ENCODE measurements at regions not wholly inside any gene's neighbourhood (a gene's known extent, or its start where the extent isn't known, plus 50 kb on each side); places are given as distances from the start of the nearest gene placed in this dataset.

DNA sequence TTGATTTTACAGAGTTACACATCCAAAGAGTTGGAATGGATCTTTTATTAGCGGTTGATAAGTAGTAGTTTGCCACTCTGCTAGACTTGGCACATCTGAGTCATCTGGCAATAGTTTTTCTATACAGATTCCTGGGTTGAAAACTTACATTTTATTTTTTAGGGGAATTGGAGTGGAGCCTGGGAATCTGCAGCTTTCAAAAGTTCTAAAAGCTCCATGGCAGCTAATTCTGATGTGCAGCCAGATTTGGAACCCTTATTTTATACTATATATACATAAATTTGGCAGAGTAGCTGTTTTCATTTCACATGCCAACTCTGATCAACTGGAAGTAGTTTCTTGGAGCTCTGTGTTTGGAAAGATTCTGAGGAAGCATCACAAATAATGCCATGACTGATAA lies 715.5 kb downstream of the TLR4 start:
- TF ChIP-seq EZH2 (IDR thresholded peaks at IDR 0.05; ENCODE audit: low read depth) = no peak
- TF ChIP-seq, protein P1, sequence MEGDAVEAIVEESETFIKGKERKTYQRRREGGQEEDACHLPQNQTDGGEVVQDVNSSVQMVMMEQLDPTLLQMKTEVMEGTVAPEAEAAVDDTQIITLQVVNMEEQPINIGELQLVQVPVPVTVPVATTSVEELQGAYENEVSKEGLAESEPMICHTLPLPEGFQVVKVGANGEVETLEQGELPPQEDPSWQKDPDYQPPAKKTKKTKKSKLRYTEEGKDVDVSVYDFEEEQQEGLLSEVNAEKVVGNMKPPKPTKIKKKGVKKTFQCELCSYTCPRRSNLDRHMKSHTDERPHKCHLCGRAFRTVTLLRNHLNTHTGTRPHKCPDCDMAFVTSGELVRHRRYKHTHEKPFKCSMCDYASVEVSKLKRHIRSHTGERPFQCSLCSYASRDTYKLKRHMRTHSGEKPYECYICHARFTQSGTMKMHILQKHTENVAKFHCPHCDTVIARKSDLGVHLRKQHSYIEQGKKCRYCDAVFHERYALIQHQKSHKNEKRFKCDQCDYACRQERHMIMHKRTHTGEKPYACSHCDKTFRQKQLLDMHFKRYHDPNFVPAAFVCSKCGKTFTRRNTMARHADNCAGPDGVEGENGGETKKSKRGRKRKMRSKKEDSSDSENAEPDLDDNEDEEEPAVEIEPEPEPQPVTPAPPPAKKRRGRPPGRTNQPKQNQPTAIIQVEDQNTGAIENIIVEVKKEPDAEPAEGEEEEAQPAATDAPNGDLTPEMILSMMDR (conservative IDR thresholded peaks at IDR 0.05) = no peak
- Histone ChIP-seq H3K79me2 (ENCODE audit: low read depth) (no peaks in the 10 kb centered on the region), H3K27ac (no peak overlapping the region), H4K20me1 (ENCODE audit: insufficient read depth) (no peaks in the 10 kb centered on the region), H3F3A (ENCODE audit: insufficient read depth, low read depth) (no peaks in the 10 kb centered on the region), H3K27me3 (ENCODE audit: insufficient read depth, low read depth) (no peaks in the 10 kb centered on the region), H3K4me2 (no peak overlapping the region), H2AFZ (no peak overlapping the region), H3K9me2 (ENCODE audit: insufficient read depth) (no peaks in the 10 kb centered on the region), H3K4me3 (no peak overlapping the region), H3K4me1 (replicated peaks; ENCODE audit: insufficient read depth) (no peaks in the 10 kb centered on the region), H3K9me3 (ENCODE audit: insufficient read depth, low read depth) (no peaks in the 10 kb centered on the region), H3K36me3 (ENCODE audit: low read depth) (no peaks in the 10 kb centered on the region)
- no peak for DNase-seq
- POLR2A ChIA-PET (ENCODE audit: unreplicated experiment) = no interaction called here
- intact Hi-C loops (cut with micrococcal nuclease; ENCODE audit: unreplicated experiment) = no loop called here
- BruUV-seq (replicated peaks) = no TSS peak
- CTCF ChIA-PET = no interaction called here

DNA sequence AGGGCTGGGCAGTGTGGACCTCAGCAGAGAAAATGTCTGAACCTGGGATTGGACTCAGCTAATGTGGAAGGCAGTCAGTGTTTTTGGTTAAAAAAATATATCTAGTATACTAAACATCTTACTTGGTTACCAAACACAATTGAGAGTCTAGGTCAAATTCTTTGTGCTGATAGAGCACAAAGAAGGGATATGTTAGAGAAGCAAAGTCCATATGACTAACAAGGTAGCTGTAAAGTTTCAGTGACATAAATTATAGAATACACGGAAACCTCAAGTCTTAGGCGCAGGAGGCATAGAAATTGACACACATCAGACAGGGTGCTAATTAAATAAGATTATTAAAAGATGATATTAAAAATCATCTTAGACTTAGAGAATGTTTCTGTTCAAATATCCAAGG lies 718.3 kb downstream of the TLR4 start:
- H3F3A ChIP-seq (ENCODE audit: insufficient read depth, low read depth) = no peaks in the 10 kb centered on the region
- no peaks in the 10 kb centered on the region for H3K4me1 ChIP-seq (replicated peaks; ENCODE audit: insufficient read depth)
- H3K36me3 ChIP-seq (ENCODE audit: low read depth) = no peaks in the 10 kb centered on the region
- TF ChIP-seq, protein P1 (conservative IDR thresholded peaks at IDR 0.05) = no peak
- TF ChIP-seq EZH2 (IDR thresholded peaks at IDR 0.05; ENCODE audit: low read depth) = no peak
- intact Hi-C loops (cut with micrococcal nuclease; ENCODE audit: unreplicated experiment) = no loop called here
- no peak overlapping the region for H3K4me3 ChIP-seq
- no peak overlapping the region for H3K27ac ChIP-seq
- H3K9me3 ChIP-seq (ENCODE audit: insufficient read depth, low read depth) = no peaks in the 10 kb centered on the region
- no peaks in the 10 kb centered on the region for H3K27me3 ChIP-seq (ENCODE audit: insufficient read depth, low read depth)
- ChIA-PET CTCF (no interaction called here), POLR2A (ENCODE audit: unreplicated experiment) (no interaction called here)
- H3K79me2 ChIP-seq (ENCODE audit: low read depth) = no peaks in the 10 kb centered on the region
- H3K4me2 ChIP-seq = no peak overlapping the region
- no peaks in the 10 kb centered on the region for H3K9me2 ChIP-seq (ENCODE audit: insufficient read depth)
- no TSS peak for BruUV-seq (replicated peaks)
- no peak overlapping the region for H2AFZ ChIP-seq
- no peak for DNase-seq
- no peaks in the 10 kb centered on the region for H4K20me1 ChIP-seq (ENCODE audit: insufficient read depth)

DNA sequence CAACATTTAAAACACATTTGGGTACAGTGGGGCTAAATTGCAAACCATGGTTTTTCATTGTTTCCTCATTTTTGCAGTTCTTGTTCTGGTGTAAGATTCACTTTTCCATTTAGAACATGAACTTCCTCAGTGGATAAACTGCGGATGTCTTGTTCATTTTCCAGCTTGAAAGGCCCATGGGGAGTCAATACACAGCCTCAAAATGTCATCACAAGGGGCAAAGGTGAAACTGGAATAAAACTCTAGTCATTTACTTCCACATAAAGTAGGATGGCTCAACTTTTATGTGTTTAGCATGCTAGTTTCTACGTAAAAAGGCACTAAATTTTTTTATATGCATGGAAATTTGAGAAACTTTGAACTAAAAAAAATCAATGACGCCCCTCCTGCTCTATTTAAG lies 718.8 kb downstream of the TLR4 start:
- Histone ChIP-seq H3K36me3 (ENCODE audit: low read depth) (no peaks in the 10 kb centered on the region), H2AFZ (no peak overlapping the region), H3K27ac (no peak overlapping the region), H4K20me1 (ENCODE audit: insufficient read depth) (no peaks in the 10 kb centered on the region), H3K4me3 (no peak overlapping the region), H3K4me2 (no peak overlapping the region), H3K4me1 (replicated peaks; ENCODE audit: insufficient read depth) (no peaks in the 10 kb centered on the region), H3K27me3 (ENCODE audit: insufficient read depth, low read depth) (no peaks in the 10 kb centered on the region), H3F3A (ENCODE audit: insufficient read depth, low read depth) (no peaks in the 10 kb centered on the region), H3K9me3 (ENCODE audit: insufficient read depth, low read depth) (no peaks in the 10 kb centered on the region), H3K79me2 (ENCODE audit: low read depth) (no peaks in the 10 kb centered on the region), H3K9me2 (ENCODE audit: insufficient read depth) (no peaks in the 10 kb centered on the region)
- no peak for DNase-seq
- no TSS peak for BruUV-seq (replicated peaks)
- no peak for TF ChIP-seq EZH2 (IDR thresholded peaks at IDR 0.05; ENCODE audit: low read depth)
- TF ChIP-seq, protein P1 (conservative IDR thresholded peaks at IDR 0.05) = no peak
- intact Hi-C loops (cut with micrococcal nuclease; ENCODE audit: unreplicated experiment) = no loop called here
- CTCF ChIA-PET = no interaction called here
- POLR2A ChIA-PET (ENCODE audit: unreplicated experiment) = no interaction called here
